IMR-90 (cell line): ENCODE measurements at regions not wholly inside any gene's neighbourhood (a gene's known extent, or its start where the extent isn't known, plus 50 kb on each side); places are given as distances from the start of the nearest gene placed in this dataset.

Experiments
- BHLHE40 ChIP-seq: fragments of 150-350 bp; IDR thresholded peaks from 2 replicates; pipeline ENCODE4 v1.6.1; 2016; ENCODE audit warnings: mild to moderate bottlenecking, low read depth, low read length
- CEBPB ChIP-seq: IDR thresholded peaks from 2 replicates; pipeline ENCODE4 v1.6.1; 2012; ENCODE audit warnings: low read depth, low read length, improper control_type of control experiment
- ELK1 ChIP-seq: fragments of 150-350 bp; IDR thresholded peaks from 2 replicates; pipeline ENCODE4 v1.6.1; 2016; ENCODE audit warnings: low read depth, mild to moderate bottlenecking, low read length, moderate library complexity, borderline replicate concordance
- POLR2A ChIP-seq: IDR thresholded peaks from 2 replicates; pipeline ENCODE4 v1.6.1; 2012; ENCODE audit warnings: mild to moderate bottlenecking, low read depth, low read length
- RCOR1 ChIP-seq: IDR thresholded peaks from 2 replicates; pipeline ENCODE4 v1.6.1; 2012; ENCODE audit warnings: mild to moderate bottlenecking, low read length, improper control_type of control experiment; ENCODE audit not compliant: insufficient replicate concordance
- TF ChIP-seq, protein P1 (sequence below): conservative IDR thresholded peaks from 2 replicates; pipeline ENCODE4 v1.5.1; 2012; ENCODE audit warnings: mild to moderate bottlenecking, low read depth, low read length, improper control_type of control experiment

DNA sequence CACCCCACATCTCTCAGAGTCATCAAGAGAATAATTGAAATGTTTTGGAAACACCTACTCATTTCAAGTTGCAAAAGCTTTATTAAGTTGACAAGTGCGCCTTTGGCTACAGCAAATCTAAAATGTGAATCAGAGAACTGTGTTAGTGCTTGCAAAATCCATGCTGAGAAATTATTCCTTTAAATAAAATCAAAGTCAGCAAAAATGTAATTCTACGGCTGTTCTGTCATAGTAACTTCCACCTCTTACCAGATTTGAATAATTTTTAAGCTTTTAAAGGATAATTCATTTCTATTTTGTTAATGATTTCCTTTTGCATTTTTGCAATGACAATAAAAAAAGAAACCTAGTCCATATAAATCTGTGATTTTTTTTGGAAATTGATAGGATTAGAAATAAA is 1779.1 kb downstream of the STIM2 start:
- TF ChIP-seq, protein P1, sequence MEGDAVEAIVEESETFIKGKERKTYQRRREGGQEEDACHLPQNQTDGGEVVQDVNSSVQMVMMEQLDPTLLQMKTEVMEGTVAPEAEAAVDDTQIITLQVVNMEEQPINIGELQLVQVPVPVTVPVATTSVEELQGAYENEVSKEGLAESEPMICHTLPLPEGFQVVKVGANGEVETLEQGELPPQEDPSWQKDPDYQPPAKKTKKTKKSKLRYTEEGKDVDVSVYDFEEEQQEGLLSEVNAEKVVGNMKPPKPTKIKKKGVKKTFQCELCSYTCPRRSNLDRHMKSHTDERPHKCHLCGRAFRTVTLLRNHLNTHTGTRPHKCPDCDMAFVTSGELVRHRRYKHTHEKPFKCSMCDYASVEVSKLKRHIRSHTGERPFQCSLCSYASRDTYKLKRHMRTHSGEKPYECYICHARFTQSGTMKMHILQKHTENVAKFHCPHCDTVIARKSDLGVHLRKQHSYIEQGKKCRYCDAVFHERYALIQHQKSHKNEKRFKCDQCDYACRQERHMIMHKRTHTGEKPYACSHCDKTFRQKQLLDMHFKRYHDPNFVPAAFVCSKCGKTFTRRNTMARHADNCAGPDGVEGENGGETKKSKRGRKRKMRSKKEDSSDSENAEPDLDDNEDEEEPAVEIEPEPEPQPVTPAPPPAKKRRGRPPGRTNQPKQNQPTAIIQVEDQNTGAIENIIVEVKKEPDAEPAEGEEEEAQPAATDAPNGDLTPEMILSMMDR = no peak
- TF ChIP-seq CEBPB (no peak), ELK1 (no peak), POLR2A (no peak), RCOR1 (no peak), BHLHE40 (no peak)
